Smooth muscle cell (in vitro differentiated cells): ENCODE measurements at regions not wholly inside any gene's neighbourhood (a gene's known extent, or its start where the extent isn't known, plus 50 kb on each side); places are given as distances from the start of the nearest gene placed in this dataset.

Experiments
- DNase-seq: peaks from one replicate; lab custom pipeline; 2025; ENCODE audit not compliant: unreplicated experiment; lab: John Stamatoyannopoulos, UW
- H2AFZ ChIP-seq: fragments of 200-600 bp; sonication (generic); 2 replicates; pipeline ENCODE4 v1.6.0; 2016; ENCODE audit warnings: antibody characterized with exemption, low read depth, mild to moderate bottlenecking
- H3F3A ChIP-seq: fragments of 200-600 bp; sonication (generic); 2 replicates; pipeline ENCODE4 v1.6.0; 2017; ENCODE audit warnings: antibody characterized with exemption, low read depth
- H3K27ac ChIP-seq: fragments of 200-600 bp; sonication (generic); 2 replicates; pipeline ENCODE4 v1.5.1; 2016; ENCODE audit warnings: low read depth, mild to moderate bottlenecking
- H3K27me3 ChIP-seq: fragments of 200-600 bp; sonication (generic); 2 replicates; pipeline ENCODE4 v1.6.1; 2016; ENCODE audit warnings: low read depth, mild to moderate bottlenecking
- H3K36me3 ChIP-seq: fragments of 200-600 bp; sonication (generic); 2 replicates; pipeline ENCODE4 v1.5.1; 2016; ENCODE audit warnings: low read depth
- H3K4me1 ChIP-seq: fragments of 200-600 bp; sonication (generic); 2 replicates; pipeline ENCODE4 v1.5.1; 2016; ENCODE audit warnings: low read depth
- H3K4me2 ChIP-seq: fragments of 200-600 bp; sonication (generic); 2 replicates; pipeline ENCODE4 v1.6.0; 2016; ENCODE audit warnings: mild to moderate bottlenecking
- H3K4me3 ChIP-seq: fragments of 200-600 bp; sonication (generic); 2 replicates; pipeline ENCODE4 v1.5.1; 2016; ENCODE audit warnings: mild to moderate bottlenecking
- H3K79me2 ChIP-seq: fragments of 200-600 bp; sonication (generic); 2 replicates; pipeline ENCODE4 v1.6.0; 2016; ENCODE audit warnings: low read depth, mild to moderate bottlenecking
- H3K9ac ChIP-seq: fragments of 200-600 bp; sonication (generic); 2 replicates; pipeline ENCODE4 v1.6.0; 2016; ENCODE audit warnings: low read depth
- H3K9me3 ChIP-seq: fragments of 200-600 bp; sonication (generic); replicated peaks from 2 replicates; pipeline ENCODE4 v1.5.1; 2016; ENCODE audit warnings: low read depth
- H4K20me1 ChIP-seq: fragments of 200-600 bp; sonication (generic); 2 replicates; pipeline ENCODE4 v1.6.0; 2016; ENCODE audit warnings: low read depth
- CTCF ChIP-seq: fragments of 200-600 bp; sonication (generic); IDR thresholded peaks from 2 replicates; pipeline ENCODE4 v1.5.1; 2017; ENCODE audit warnings: borderline replicate concordance, mild to moderate bottlenecking, antibody characterized with exemption; ENCODE audit not compliant: insufficient read depth, poor library complexity, severe bottlenecking
- WGBS: methylation state at CpG from one replicate; pipeline ENCODE4 v1.1.7; 2016; ENCODE audit warnings: low lambda C conversion rate; 5-methylcytosine and 5-hydroxymethylcytosine counted together

GRCh38 chr1:98102345-98103030, 181.7 kb upstream of the DPYD start:
- Histone ChIP-seq H3K4me1 (no peaks in the 10 kb centered on the region), H4K20me1 (no peaks in the 10 kb centered on the region), H3K9me3 (peaks cover 6% of the 10 kb centered on the region), H3K4me3 (no peak overlapping the region), H3K36me3 (peaks cover 7% of the 10 kb centered on the region), H3F3A (no peaks in the 10 kb centered on the region), H3K4me2 (no peak overlapping the region), H3K27ac (no peak overlapping the region), H3K9ac (no peak overlapping the region), H3K79me2 (no peaks in the 10 kb centered on the region), H2AFZ (no peak overlapping the region), H3K27me3 (no peaks in the 10 kb centered on the region)
- TF ChIP-seq CTCF = no peak
- 69% methylated on average over 4 of the region's 4 CpGs for WGBS
- no peak for DNase-seq

- Histone ChIP-seq H3K4me1 (no peaks in the 10 kb centered on the region), H3K9ac (no peak overlapping the region), H3K9me3 (no peaks in the 10 kb centered on the region), H3K4me3 (no peak overlapping the region), H4K20me1 (no peaks in the 10 kb centered on the region), H2AFZ (no peak overlapping the region), H3K79me2 (no peaks in the 10 kb centered on the region), H3K27ac (no peak overlapping the region), H3F3A (no peaks in the 10 kb centered on the region), H3K4me2 (no peak overlapping the region), H3K27me3 (no peaks in the 10 kb centered on the region), H3K36me3 (no peaks in the 10 kb centered on the region)
- TF ChIP-seq CTCF = no peak
- WGBS = 86% methylated on average over 2 of the region's 2 CpGs
- no peak for DNase-seq
These were observed 180.5 kb upstream of the DPYD start for GRCh38 chr1:98101364-98101763.

DNA sequence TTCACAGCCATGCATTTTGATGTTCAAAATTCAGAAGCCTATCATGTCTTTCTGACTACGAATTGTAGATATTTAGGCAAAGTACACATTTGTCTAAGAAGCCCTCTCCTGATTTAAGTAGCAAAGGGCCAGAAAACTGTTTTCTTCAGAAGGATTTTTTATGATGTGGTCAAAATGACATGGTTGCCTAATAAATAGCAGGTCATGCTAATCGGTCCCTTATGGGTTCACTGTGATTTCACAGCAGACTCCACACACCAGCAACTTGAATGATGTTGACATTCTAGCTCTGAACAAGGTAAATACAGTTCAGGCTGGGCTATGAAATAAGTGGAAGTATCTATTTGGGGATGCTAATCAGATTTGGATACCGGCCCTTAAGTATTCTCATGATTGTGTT, 178.7 kb upstream of the DPYD start:
- no peaks in the 10 kb centered on the region for H3K79me2 ChIP-seq
- DNase-seq = no peak
- WGBS = 81% methylated on average over 3 of the region's 3 CpGs
- H3F3A ChIP-seq = no peaks in the 10 kb centered on the region
- H3K27ac ChIP-seq = no peak overlapping the region
- no peak for TF ChIP-seq CTCF
- H2AFZ ChIP-seq = no peak overlapping the region
- H3K4me3 ChIP-seq = no peak overlapping the region
- H3K9me3 ChIP-seq = no peaks in the 10 kb centered on the region
- no peaks in the 10 kb centered on the region for H3K36me3 ChIP-seq
- H3K27me3 ChIP-seq = no peaks in the 10 kb centered on the region
- no peak overlapping the region for H3K9ac ChIP-seq
- H3K4me2 ChIP-seq = no peak overlapping the region
- H3K4me1 ChIP-seq = no peaks in the 10 kb centered on the region
- H4K20me1 ChIP-seq = no peaks in the 10 kb centered on the region

DNA sequence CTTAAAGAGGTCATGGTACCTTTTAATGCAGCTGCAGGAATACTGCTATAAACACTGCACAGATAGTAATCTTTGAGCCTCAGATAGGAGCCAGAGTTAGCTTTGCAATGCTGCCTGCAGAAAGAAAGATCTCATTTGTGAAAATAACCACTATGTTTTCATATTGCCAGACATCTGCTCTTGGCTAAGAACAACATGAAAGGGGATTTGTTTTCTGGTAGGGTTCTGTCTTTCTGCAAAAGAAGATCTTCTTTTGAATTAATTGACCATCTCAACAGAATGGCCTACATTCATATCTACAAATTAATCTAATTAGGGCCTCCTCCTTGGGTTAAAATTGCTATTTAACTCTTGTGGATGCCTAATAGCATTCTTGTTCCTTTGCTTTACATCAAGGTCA, 177.6 kb upstream of the DPYD start:
- Histone ChIP-seq H3K9me3 (no peaks in the 10 kb centered on the region), H3K4me1 (no peaks in the 10 kb centered on the region), H3K4me3 (no peak overlapping the region), H3K27me3 (no peaks in the 10 kb centered on the region), H3K36me3 (no peaks in the 10 kb centered on the region), H3K9ac (no peak overlapping the region), H3F3A (no peaks in the 10 kb centered on the region), H4K20me1 (no peaks in the 10 kb centered on the region), H2AFZ (no peak overlapping the region), H3K4me2 (no peak overlapping the region), H3K27ac (no peak overlapping the region), H3K79me2 (no peaks in the 10 kb centered on the region)
- TF ChIP-seq CTCF = no peak
- no peak for DNase-seq
